ENCODE measurements at regions not wholly inside any gene's neighbourhood (a gene's known extent, or its start where the extent isn't known, plus 50 kb on each side); places are given as distances from the start of the nearest gene placed in this dataset.
A peak's percentile ranks its signal among the peaks of the same experiment; 100 is the strongest.

- DNase-seq (ENCODE audit: low read depth, low spot score), result no peak
- H3K4me3 ChIP-seq, result no peak overlapping the region
Observed at GRCh38 chr2:176399074-176399598, 129.9 kb downstream of the MTX2 start.

GRCh38 chr2:176405477-176405876 lies 136.2 kb downstream of the MTX2 start:
- Histone ChIP-seq H3K4me3 (no peak overlapping the region), H3K9me3 (ENCODE audit: low read depth, low read length) (no peaks in the 10 kb centered on the region), H3K9ac (ENCODE audit: insufficient read length) (no peak overlapping the region), H3K36me3 (ENCODE audit: insufficient read depth, low read length) (no peaks in the 10 kb centered on the region), H3K27ac (no peak overlapping the region)
- TF ChIP-seq POLR2AphosphoS5 (IDR thresholded peaks at IDR 0.05; ENCODE audit: borderline replicate concordance, low read depth, low read length) (no peak), EZH2 (IDR thresholded peaks at IDR 0.05) (no peak), FOXP2 (optimal IDR thresholded peaks at IDR 0.05; ENCODE audit: control extremely low read depth, extremely low read length, insufficient read depth) (no peak)
- no peak for DNase-seq (ENCODE audit: low read depth, low spot score)

More at GRCh38 chr2:176399074-176399598, 129.9 kb downstream of the MTX2 start:
- Histone ChIP-seq H3K9ac (ENCODE audit: insufficient read length) (no peak overlapping the region), H3K36me3 (ENCODE audit: insufficient read depth, low read length) (no peaks in the 10 kb centered on the region), H3K27ac (no peak overlapping the region), H3K9me3 (ENCODE audit: low read depth, low read length) (no peaks in the 10 kb centered on the region)
- TF ChIP-seq FOXP2 (optimal IDR thresholded peaks at IDR 0.05; ENCODE audit: control extremely low read depth, extremely low read length, insufficient read depth), result no peak
- no peak for TF ChIP-seq POLR2AphosphoS5 (IDR thresholded peaks at IDR 0.05; ENCODE audit: borderline replicate concordance, low read depth, low read length)
- TF ChIP-seq EZH2 (IDR thresholded peaks at IDR 0.05), result no peak

GRCh38 chr2:176407706-176408105 lies 138.5 kb downstream of the MTX2 start:
- Histone ChIP-seq H3K9ac (ENCODE audit: insufficient read length) (no peak overlapping the region), H3K4me3 (no peak overlapping the region), H3K9me3 (ENCODE audit: low read depth, low read length) (no peaks in the 10 kb centered on the region), H3K36me3 (ENCODE audit: insufficient read depth, low read length) (no peaks in the 10 kb centered on the region), H3K27ac (no peak overlapping the region; the same call in 1 of the 2 replicates)
- DNase-seq (ENCODE audit: low read depth, low spot score), result no peak
- TF ChIP-seq POLR2AphosphoS5 (IDR thresholded peaks at IDR 0.05; ENCODE audit: borderline replicate concordance, low read depth, low read length) (no peak), EZH2 (IDR thresholded peaks at IDR 0.05) (no peak)

GRCh38 chr2:176409671-176410070 lies 140.4 kb downstream of the MTX2 start:
- Histone ChIP-seq H3K9me3 (ENCODE audit: low read depth, low read length) (no peaks in the 10 kb centered on the region), H3K36me3 (ENCODE audit: insufficient read depth, low read length) (no peaks in the 10 kb centered on the region), H3K4me3 (peak overlapping the region; percentile 44), H3K9ac (ENCODE audit: insufficient read length) (peak overlapping the region; percentile 7), H3K27ac (peak overlapping the region; percentile 37)
- DNase-seq (ENCODE audit: low read depth, low spot score), result no peak
- TF ChIP-seq POLR2AphosphoS5 (IDR thresholded peaks at IDR 0.05; ENCODE audit: borderline replicate concordance, low read depth, low read length), result no peak
- no peak for TF ChIP-seq EZH2 (IDR thresholded peaks at IDR 0.05)
- TF ChIP-seq FOXP2 (optimal IDR thresholded peaks at IDR 0.05; ENCODE audit: control extremely low read depth, extremely low read length, insufficient read depth), result no peak

GRCh38 chr2:176412136-176412535 lies 142.9 kb downstream of the MTX2 start:
- no peak for DNase-seq (ENCODE audit: low read depth, low spot score)
- Histone ChIP-seq H3K4me3 (no peak overlapping the region), H3K36me3 (ENCODE audit: insufficient read depth, low read length) (no peaks in the 10 kb centered on the region), H3K27ac (no peak overlapping the region), H3K9ac (ENCODE audit: insufficient read length) (no peak overlapping the region), H3K9me3 (ENCODE audit: low read depth, low read length) (no peaks in the 10 kb centered on the region)
- TF ChIP-seq FOXP2 (optimal IDR thresholded peaks at IDR 0.05; ENCODE audit: control extremely low read depth, extremely low read length, insufficient read depth) (no peak), EZH2 (IDR thresholded peaks at IDR 0.05) (no peak), POLR2AphosphoS5 (IDR thresholded peaks at IDR 0.05; ENCODE audit: borderline replicate concordance, low read depth, low read length) (no peak)

GRCh38 chr2:176413786-176414185 lies 144.5 kb downstream of the MTX2 start:
- H3K9me3 ChIP-seq (ENCODE audit: low read depth, low read length), result no peaks in the 10 kb centered on the region
- no peak for TF ChIP-seq FOXP2 (optimal IDR thresholded peaks at IDR 0.05; ENCODE audit: control extremely low read depth, extremely low read length, insufficient read depth)
- TF ChIP-seq POLR2AphosphoS5 (IDR thresholded peaks at IDR 0.05; ENCODE audit: borderline replicate concordance, low read depth, low read length), result no peak
- no peak for TF ChIP-seq EZH2 (IDR thresholded peaks at IDR 0.05)
- H3K9ac ChIP-seq (ENCODE audit: insufficient read length), result no peak overlapping the region
- H3K4me3 ChIP-seq, result no peak overlapping the region
- H3K27ac ChIP-seq, result no peak overlapping the region
- no peak for DNase-seq (ENCODE audit: low read depth, low spot score)
- no peaks in the 10 kb centered on the region for H3K36me3 ChIP-seq (ENCODE audit: insufficient read depth, low read length)

- H3K4me3 ChIP-seq, result no peak overlapping the region
- TF ChIP-seq EZH2 (IDR thresholded peaks at IDR 0.05) (no peak), FOXP2 (optimal IDR thresholded peaks at IDR 0.05; ENCODE audit: control extremely low read depth, extremely low read length, insufficient read depth) (no peak), POLR2AphosphoS5 (IDR thresholded peaks at IDR 0.05; ENCODE audit: borderline replicate concordance, low read depth, low read length) (no peak)
- no peak for DNase-seq (ENCODE audit: low read depth, low spot score)
- no peaks in the 10 kb centered on the region for H3K36me3 ChIP-seq (ENCODE audit: insufficient read depth, low read length)
- no peak overlapping the region for H3K27ac ChIP-seq
- no peaks in the 10 kb centered on the region for H3K9me3 ChIP-seq (ENCODE audit: low read depth, low read length)
- no peak overlapping the region for H3K9ac ChIP-seq (ENCODE audit: insufficient read length)
Observed at GRCh38 chr2:176414641-176415040, 145.4 kb downstream of the MTX2 start.

GRCh38 chr2:176415174-176415895 lies 146.1 kb downstream of the MTX2 start:
- Histone ChIP-seq H3K9me3 (ENCODE audit: low read depth, low read length) (no peaks in the 10 kb centered on the region), H3K9ac (ENCODE audit: insufficient read length) (no peak overlapping the region), H3K4me3 (no peak overlapping the region), H3K27ac (no peak overlapping the region), H3K36me3 (ENCODE audit: insufficient read depth, low read length) (no peaks in the 10 kb centered on the region)
- TF ChIP-seq FOXP2 (optimal IDR thresholded peaks at IDR 0.05; ENCODE audit: control extremely low read depth, extremely low read length, insufficient read depth) (no peak), EZH2 (IDR thresholded peaks at IDR 0.05) (no peak), POLR2AphosphoS5 (IDR thresholded peaks at IDR 0.05; ENCODE audit: borderline replicate concordance, low read depth, low read length) (no peak)
- no peak for DNase-seq (ENCODE audit: low read depth, low spot score)
